Fibroblast of lung (primary cell): ENCODE measurements at regions not wholly inside any gene's neighbourhood (a gene's known extent, or its start where the extent isn't known, plus 50 kb on each side); places are given as distances from the start of the nearest gene placed in this dataset.

Experiments used
- DNase-seq, 2 donors: peaks; one replicate each; pipeline versions ENCODE4 v3.0.0 to v3.0.0-alpha.2; 2010; ENCODE audit warnings: low read depth in 2 of 2
- H2AFZ ChIP-seq: 2 replicates; pipeline ENCODE4 v1.5.1; 2012; ENCODE audit warnings: low read length, control low read depth, inconsistent platforms
- H3K27ac ChIP-seq: 2 replicates; pipeline ENCODE4 v1.5.1; 2011; ENCODE audit warnings: low read length, control low read depth; ENCODE audit not compliant: insufficient read depth
- H3K27me3 ChIP-seq: 2 replicates; pipeline ENCODE4 v1.5.1; 2011; ENCODE audit warnings: mild to moderate bottlenecking, low read length; ENCODE audit not compliant: control insufficient read depth, insufficient read depth
- H3K36me3 ChIP-seq: 2 replicates; pipeline ENCODE4 v1.5.1; 2011; ENCODE audit warnings: low read length; ENCODE audit not compliant: control insufficient read depth, insufficient read depth
- H3K4me1 ChIP-seq: 2 replicates; pipeline ENCODE4 v1.5.1; 2011; ENCODE audit warnings: low read length; ENCODE audit not compliant: control insufficient read depth, insufficient read depth; ENCODE audit errors: extremely low read depth
- H3K4me2 ChIP-seq: 2 replicates; pipeline ENCODE4 v1.5.1; 2011; ENCODE audit warnings: low read length, control low read depth; ENCODE audit not compliant: insufficient read depth; ENCODE audit errors: extremely low read depth
- H3K4me3 ChIP-seq, 4 experiments: fragments of 200-600 bp in 1 of 4; sonication (generic) in 1 of 4; replicated peaks in 1 of 4; 2 replicates each; pipeline ENCODE4 v1.5.1; 2011 to 2016; ENCODE audit warnings: low read length in 4 of 4, low read depth in 3 of 4, mild to moderate bottlenecking in 3 of 4, control low read depth in 2 of 4, inconsistent platforms in 1 of 4, mixed read lengths in 1 of 4; ENCODE audit not compliant: insufficient read depth in 1 of 4; ENCODE audit errors: control extremely low read depth in 1 of 4
- H3K79me2 ChIP-seq: 2 replicates; pipeline ENCODE4 v1.5.1; 2012; ENCODE audit warnings: mild to moderate bottlenecking, low read length, inconsistent platforms; ENCODE audit not compliant: control insufficient read depth, insufficient read depth
- H3K9ac ChIP-seq: 2 replicates; pipeline ENCODE4 v1.5.1; 2011; ENCODE audit warnings: mild to moderate bottlenecking, low read length, control low read depth; ENCODE audit not compliant: insufficient read depth
- H3K9me3 ChIP-seq: 2 replicates; pipeline ENCODE4 v1.5.1; 2012; ENCODE audit warnings: low read depth, low read length; ENCODE audit not compliant: control insufficient read depth, insufficient read depth
- H4K20me1 ChIP-seq: 2 replicates; pipeline ENCODE4 v1.5.1; 2011; ENCODE audit warnings: low read length; ENCODE audit not compliant: control insufficient read depth, insufficient read depth; ENCODE audit errors: extremely low read depth
- EZH2 ChIP-seq: IDR thresholded peaks from 2 replicates; pipeline ENCODE4 v1.5.1; 2012; ENCODE audit warnings: low read length, control low read depth, mild to moderate bottlenecking; ENCODE audit errors: missing control alignments
- TF ChIP-seq, protein P1 (sequence below), 2 donors: IDR thresholded peaks in 1 of 2; conservative IDR thresholded peaks in 1 of 2; 1 replicate in 1 of 2; 2 replicates in 1 of 2; pipeline ENCODE4 v1.5.1; 2011 to 2012; ENCODE audit warnings: low read length in 2 of 2, control low read depth in 1 of 2, inconsistent platforms in 1 of 2, low read depth in 1 of 2, mild to moderate bottlenecking in 1 of 2

DNA sequence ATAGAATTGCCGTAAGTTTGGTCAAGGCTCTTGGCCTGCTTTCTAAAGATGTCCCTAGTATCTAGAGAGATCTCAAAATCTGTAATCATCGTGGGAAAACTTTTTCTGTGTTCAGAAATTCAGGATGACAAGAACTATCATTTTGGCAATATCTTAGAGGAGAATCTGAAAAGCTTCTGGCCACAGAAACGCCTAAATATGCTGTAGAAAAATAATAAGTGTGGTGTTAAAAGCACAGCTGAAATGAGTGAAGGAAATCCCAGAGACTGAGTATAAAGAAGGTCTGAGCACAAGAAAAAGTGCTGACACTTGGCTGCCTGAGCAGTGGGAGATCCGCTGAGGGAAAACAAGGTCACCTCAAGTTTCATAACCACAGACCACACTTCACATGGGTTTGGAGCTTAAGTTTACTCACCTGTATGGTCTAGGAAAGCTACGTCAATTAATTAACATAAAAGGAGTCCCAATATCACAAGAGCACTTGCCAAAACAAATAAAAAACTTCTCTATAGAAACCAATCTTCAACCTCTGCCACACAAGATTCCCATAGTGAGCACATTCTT is 235.2 kb upstream of the IRF2BP2 start:
- no peaks in the 10 kb centered on the region for H4K20me1 ChIP-seq
- no peak overlapping the region for H3K9ac ChIP-seq
- no peak for TF ChIP-seq EZH2
- TF ChIP-seq, protein P1, sequence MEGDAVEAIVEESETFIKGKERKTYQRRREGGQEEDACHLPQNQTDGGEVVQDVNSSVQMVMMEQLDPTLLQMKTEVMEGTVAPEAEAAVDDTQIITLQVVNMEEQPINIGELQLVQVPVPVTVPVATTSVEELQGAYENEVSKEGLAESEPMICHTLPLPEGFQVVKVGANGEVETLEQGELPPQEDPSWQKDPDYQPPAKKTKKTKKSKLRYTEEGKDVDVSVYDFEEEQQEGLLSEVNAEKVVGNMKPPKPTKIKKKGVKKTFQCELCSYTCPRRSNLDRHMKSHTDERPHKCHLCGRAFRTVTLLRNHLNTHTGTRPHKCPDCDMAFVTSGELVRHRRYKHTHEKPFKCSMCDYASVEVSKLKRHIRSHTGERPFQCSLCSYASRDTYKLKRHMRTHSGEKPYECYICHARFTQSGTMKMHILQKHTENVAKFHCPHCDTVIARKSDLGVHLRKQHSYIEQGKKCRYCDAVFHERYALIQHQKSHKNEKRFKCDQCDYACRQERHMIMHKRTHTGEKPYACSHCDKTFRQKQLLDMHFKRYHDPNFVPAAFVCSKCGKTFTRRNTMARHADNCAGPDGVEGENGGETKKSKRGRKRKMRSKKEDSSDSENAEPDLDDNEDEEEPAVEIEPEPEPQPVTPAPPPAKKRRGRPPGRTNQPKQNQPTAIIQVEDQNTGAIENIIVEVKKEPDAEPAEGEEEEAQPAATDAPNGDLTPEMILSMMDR (conservative IDR thresholded peaks at IDR 0.05 in 1 of 2, IDR thresholded peaks at IDR 0.05 in 1 of 2; ENCODE audit: low read depth in 1 of 2, low read length in 2 of 2), result no peak
- H3K4me1 ChIP-seq, result peaks cover 5% of the 10 kb centered on the region
- no peaks in the 10 kb centered on the region for H3K36me3 ChIP-seq
- no peak overlapping the region for H3K27ac ChIP-seq
- H2AFZ ChIP-seq, result no peak overlapping the region
- H3K27me3 ChIP-seq, result no peaks in the 10 kb centered on the region
- no peak overlapping the region for H3K4me2 ChIP-seq
- H3K79me2 ChIP-seq, result no peaks in the 10 kb centered on the region
- no peak overlapping the region for H3K4me3 ChIP-seq
- DNase-seq, result peak in 1 of 2 donors; percentile 60
- no peaks in the 10 kb centered on the region for H3K9me3 ChIP-seq

- H2AFZ ChIP-seq, result peak overlapping the region; percentile 7
- H3K4me2 ChIP-seq, result no peak overlapping the region
- H3K27ac ChIP-seq, result no peak overlapping the region
These were observed 234.6 kb upstream of the IRF2BP2 start for GRCh38 chr1:234844479-234845031.

DNA sequence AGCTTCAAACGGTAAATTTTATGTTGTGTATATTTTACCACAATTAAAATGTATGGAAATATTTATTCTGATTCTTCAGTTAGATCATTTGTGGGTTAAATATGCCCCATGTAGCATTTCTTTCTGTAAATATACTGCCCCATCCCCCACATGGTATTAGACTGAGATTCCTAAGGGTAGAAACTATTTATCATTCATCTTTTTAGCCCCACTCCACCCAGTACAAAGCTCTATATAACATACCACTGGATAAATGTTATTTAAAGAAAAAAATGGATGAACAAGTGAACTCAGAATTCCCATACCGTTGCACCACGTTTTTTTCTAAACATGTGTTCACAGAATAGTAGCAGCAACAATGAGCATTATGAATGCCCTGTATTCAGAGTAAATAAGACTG is 234.0 kb upstream of the IRF2BP2 start:
- Histone ChIP-seq H3K9ac (no peak overlapping the region), H3K36me3 (no peaks in the 10 kb centered on the region), H3K4me3 (no peak overlapping the region), H3K4me1 (peaks cover under 1% of the 10 kb centered on the region), H3K9me3 (no peaks in the 10 kb centered on the region), H4K20me1 (no peaks in the 10 kb centered on the region), H3K79me2 (no peaks in the 10 kb centered on the region), H3K4me2 (no peak overlapping the region), H2AFZ (no peak overlapping the region), H3K27me3 (no peaks in the 10 kb centered on the region), H3K27ac (no peak overlapping the region)
- DNase-seq, result no peak
- TF ChIP-seq, protein P1 (conservative IDR thresholded peaks at IDR 0.05 in 1 of 2, IDR thresholded peaks at IDR 0.05 in 1 of 2; ENCODE audit: low read depth in 1 of 2, low read length in 2 of 2), result no peak
- no peak for TF ChIP-seq EZH2

More at GRCh38 chr1:234844479-234845031, 234.6 kb upstream of the IRF2BP2 start:
- TF ChIP-seq, protein P1 (conservative IDR thresholded peaks at IDR 0.05 in 1 of 2, IDR thresholded peaks at IDR 0.05 in 1 of 2; ENCODE audit: low read depth in 1 of 2, low read length in 2 of 2), result no peak
- no peak for TF ChIP-seq EZH2
- no peaks in the 10 kb centered on the region for H3K9me3 ChIP-seq
- peak in 1 of 2 donors; percentile 59 for DNase-seq
- H3K79me2 ChIP-seq, result no peaks in the 10 kb centered on the region
- no peaks in the 10 kb centered on the region for H3K27me3 ChIP-seq
- H3K9ac ChIP-seq, result no peak overlapping the region
- H3K4me3 ChIP-seq, result no peak overlapping the region
- no peaks in the 10 kb centered on the region for H3K36me3 ChIP-seq
- peaks cover 4% of the 10 kb centered on the region for H3K4me1 ChIP-seq
- no peaks in the 10 kb centered on the region for H4K20me1 ChIP-seq
